SJCRH30 (cell line): ENCODE measurements at regions not wholly inside any gene's neighbourhood (a gene's known extent, or its start where the extent isn't known, plus 50 kb on each side); places are given as distances from the start of the nearest gene placed in this dataset.

Source experiments
- DNase-seq, 2 experiments: peaks; one replicate each; pipeline ENCODE4 v3.0.0-alpha.2; 2015 to 2020
- H3K27ac ChIP-seq: fragments of 250-450 bp; sonication (Bioruptor Pico); 2 replicates; pipeline ENCODE4 v1.5.1; 2020; ENCODE audit warnings: mild to moderate bottlenecking, moderate library complexity
- H3K27me3 ChIP-seq: fragments of 250-450 bp; sonication (Bioruptor Pico); 2 replicates; pipeline ENCODE4 v1.5.1; 2020; ENCODE audit warnings: mild to moderate bottlenecking, moderate library complexity
- H3K36me3 ChIP-seq: fragments of 250-450 bp; sonication (Bioruptor Pico); 2 replicates; pipeline ENCODE4 v1.5.1; 2020; ENCODE audit warnings: mild to moderate bottlenecking, moderate library complexity
- H3K4me1 ChIP-seq: fragments of 250-450 bp; sonication (Bioruptor Pico); 2 replicates; pipeline ENCODE4 v1.5.1; 2020; ENCODE audit warnings: mild to moderate bottlenecking, moderate library complexity
- H3K4me3 ChIP-seq: fragments of 250-450 bp; sonication (Bioruptor Pico); 2 replicates; pipeline ENCODE4 v1.5.1; 2020; ENCODE audit warnings: mild to moderate bottlenecking, moderate library complexity
- H3K9me3 ChIP-seq: fragments of 250-450 bp; sonication (Bioruptor Pico); replicated peaks from 2 replicates; pipeline ENCODE4 v1.5.1; 2020; ENCODE audit warnings: mild to moderate bottlenecking, moderate library complexity

- no peaks in the 10 kb centered on the region for H3K27me3 ChIP-seq
- H3K9me3 ChIP-seq: no peaks in the 10 kb centered on the region
- no peaks in the 10 kb centered on the region for H3K36me3 ChIP-seq
- no peaks in the 10 kb centered on the region for H3K4me1 ChIP-seq
- H3K27ac ChIP-seq: no peak overlapping the region
- no peak for DNase-seq
- no peak overlapping the region for H3K4me3 ChIP-seq
These were observed 748.7 kb upstream of the SALL3 start for GRCh38 chr18:78230911-78231310.

- H3K9me3 ChIP-seq: no peaks in the 10 kb centered on the region
- no peaks in the 10 kb centered on the region for H3K36me3 ChIP-seq
- no peaks in the 10 kb centered on the region for H3K4me1 ChIP-seq
- no peaks in the 10 kb centered on the region for H3K27me3 ChIP-seq
- H3K4me3 ChIP-seq: no peak overlapping the region
- H3K27ac ChIP-seq: no peak overlapping the region
- DNase-seq: no peak
These were observed 747.4 kb upstream of the SALL3 start for GRCh38 chr18:78232196-78232595.

- no peaks in the 10 kb centered on the region for H3K36me3 ChIP-seq
- no peaks in the 10 kb centered on the region for H3K4me1 ChIP-seq
- no peaks in the 10 kb centered on the region for H3K9me3 ChIP-seq
- no peak overlapping the region for H3K4me3 ChIP-seq
- no peak overlapping the region for H3K27ac ChIP-seq
- no peak for DNase-seq
- no peaks in the 10 kb centered on the region for H3K27me3 ChIP-seq
These were observed 741.8 kb upstream of the SALL3 start for GRCh38 chr18:78237864-78238263.

GRCh38 chr18:78238404-78239089, 741.1 kb upstream of the SALL3 start:
- DNase-seq: no peak
- H3K4me3 ChIP-seq: no peak overlapping the region
- H3K4me1 ChIP-seq: no peaks in the 10 kb centered on the region
- no peak overlapping the region for H3K27ac ChIP-seq
- no peaks in the 10 kb centered on the region for H3K27me3 ChIP-seq
- H3K36me3 ChIP-seq: no peaks in the 10 kb centered on the region
- H3K9me3 ChIP-seq: no peaks in the 10 kb centered on the region

GRCh38 chr18:78239090-78239457, 740.5 kb upstream of the SALL3 start:
- no peaks in the 10 kb centered on the region for H3K36me3 ChIP-seq
- H3K4me1 ChIP-seq: no peaks in the 10 kb centered on the region
- no peak for DNase-seq
- no peak overlapping the region for H3K27ac ChIP-seq
- H3K9me3 ChIP-seq: no peaks in the 10 kb centered on the region
- no peak overlapping the region for H3K4me3 ChIP-seq
- H3K27me3 ChIP-seq: no peaks in the 10 kb centered on the region

GRCh38 chr18:78240101-78240500, 739.5 kb upstream of the SALL3 start:
- Histone ChIP-seq H3K27ac (no peak overlapping the region), H3K4me3 (no peak overlapping the region), H3K9me3 (no peaks in the 10 kb centered on the region), H3K27me3 (no peaks in the 10 kb centered on the region), H3K4me1 (no peaks in the 10 kb centered on the region), H3K36me3 (no peaks in the 10 kb centered on the region)
- DNase-seq: no peak

GRCh38 chr18:78240627-78241252, 738.9 kb upstream of the SALL3 start:
- Histone ChIP-seq H3K27ac (no peak overlapping the region), H3K4me3 (no peak overlapping the region), H3K36me3 (no peaks in the 10 kb centered on the region), H3K9me3 (no peaks in the 10 kb centered on the region), H3K27me3 (no peaks in the 10 kb centered on the region), H3K4me1 (no peaks in the 10 kb centered on the region)
- DNase-seq: no peak

GRCh38 chr18:78241535-78242253, 737.9 kb upstream of the SALL3 start:
- Histone ChIP-seq H3K36me3 (no peaks in the 10 kb centered on the region), H3K27me3 (no peaks in the 10 kb centered on the region), H3K9me3 (no peaks in the 10 kb centered on the region), H3K4me1 (no peaks in the 10 kb centered on the region), H3K4me3 (no peak overlapping the region), H3K27ac (no peak overlapping the region)
- no peak for DNase-seq

GRCh38 chr18:78242254-78242643, 737.4 kb upstream of the SALL3 start:
- H3K27ac ChIP-seq: no peak overlapping the region
- H3K4me3 ChIP-seq: no peak overlapping the region
- H3K4me1 ChIP-seq: no peaks in the 10 kb centered on the region
- H3K27me3 ChIP-seq: no peaks in the 10 kb centered on the region
- DNase-seq: no peak
- H3K9me3 ChIP-seq: no peaks in the 10 kb centered on the region
- no peaks in the 10 kb centered on the region for H3K36me3 ChIP-seq

- Histone ChIP-seq H3K4me3 (no peak overlapping the region), H3K27me3 (no peaks in the 10 kb centered on the region), H3K4me1 (no peaks in the 10 kb centered on the region), H3K36me3 (no peaks in the 10 kb centered on the region), H3K9me3 (no peaks in the 10 kb centered on the region), H3K27ac (no peak overlapping the region)
- no peak for DNase-seq
These were observed 736.8 kb upstream of the SALL3 start for GRCh38 chr18:78242806-78243205.

- Histone ChIP-seq H3K4me1 (no peaks in the 10 kb centered on the region), H3K27me3 (no peaks in the 10 kb centered on the region), H3K4me3 (no peak overlapping the region), H3K9me3 (no peaks in the 10 kb centered on the region), H3K27ac (no peak overlapping the region), H3K36me3 (no peaks in the 10 kb centered on the region)
- no peak for DNase-seq
These were observed 734.8 kb upstream of the SALL3 start for GRCh38 chr18:78244779-78245178.

- no peaks in the 10 kb centered on the region for H3K36me3 ChIP-seq
- no peak overlapping the region for H3K27ac ChIP-seq
- no peaks in the 10 kb centered on the region for H3K27me3 ChIP-seq
- H3K4me1 ChIP-seq: no peaks in the 10 kb centered on the region
- no peaks in the 10 kb centered on the region for H3K9me3 ChIP-seq
- no peak overlapping the region for H3K4me3 ChIP-seq
- DNase-seq: no peak
These were observed 734.2 kb upstream of the SALL3 start for GRCh38 chr18:78245451-78245850.

GRCh38 chr18:78246050-78246449, 733.6 kb upstream of the SALL3 start:
- no peak overlapping the region for H3K27ac ChIP-seq
- no peaks in the 10 kb centered on the region for H3K9me3 ChIP-seq
- H3K36me3 ChIP-seq: no peaks in the 10 kb centered on the region
- H3K4me3 ChIP-seq: no peak overlapping the region
- no peaks in the 10 kb centered on the region for H3K4me1 ChIP-seq
- H3K27me3 ChIP-seq: no peaks in the 10 kb centered on the region
- DNase-seq: no peak

GRCh38 chr18:78246588-78246987, 733.0 kb upstream of the SALL3 start:
- no peaks in the 10 kb centered on the region for H3K36me3 ChIP-seq
- H3K4me1 ChIP-seq: no peaks in the 10 kb centered on the region
- no peak for DNase-seq
- no peak overlapping the region for H3K27ac ChIP-seq
- H3K4me3 ChIP-seq: no peak overlapping the region
- H3K9me3 ChIP-seq: no peaks in the 10 kb centered on the region
- no peaks in the 10 kb centered on the region for H3K27me3 ChIP-seq

- Histone ChIP-seq H3K4me1 (no peaks in the 10 kb centered on the region), H3K36me3 (no peaks in the 10 kb centered on the region), H3K9me3 (no peaks in the 10 kb centered on the region), H3K27ac (no peak overlapping the region), H3K27me3 (no peaks in the 10 kb centered on the region), H3K4me3 (no peak overlapping the region)
- no peak for DNase-seq
These were observed 731.9 kb upstream of the SALL3 start for GRCh38 chr18:78247615-78248289.
